Activated B cell treated with CpG ODN at 0.5 μM for 24 hours (primary cell): ENCODE measurements at regions not wholly inside any gene's neighbourhood (a gene's known extent, or its start where the extent isn't known, plus 50 kb on each side); places are given as distances from the start of the nearest gene placed in this dataset.
"Not testable (repeated sequence)": the region's sequence is repeated elsewhere in the genome, so short reads cannot be mapped to it uniquely, and the experiment has no call there.

Experiments
- ATAC-seq: fragments of 200-7000 bp; cut with Tn5 transposase; one replicate; pipeline ENCODE4 v1.10.0; 2021; ENCODE audit warnings: low read depth, mild to moderate bottlenecking, moderate library complexity
- CTCF ChIA-PET: fragments of 350-600 bp; sonication (Branson Sonifier 250); formaldehyde crosslinking; loops from one replicate; lab custom pipeline; 2021; ENCODE audit warnings: antibody characterized with exemption; lab: Charles Lee
- POLR2A ChIA-PET: fragments of 350-600 bp; sonication (Branson Sonifier 250); formaldehyde crosslinking; loops from one replicate; lab custom pipeline; 2021; ENCODE audit warnings: antibody characterized with exemption; lab: Charles Lee
- DNase-seq: peaks from one replicate; pipeline ENCODE4 v3.0.0; 2022
- H3K27ac Mint-ChIP-seq: one replicate; pipeline ENCODE4 v1.8.0; 2020; ENCODE audit warnings: mixed read lengths
- H3K27me3 Mint-ChIP-seq: one replicate; pipeline ENCODE4 v1.8.0; 2021; ENCODE audit warnings: mixed read lengths
- H3K36me3 Mint-ChIP-seq: one replicate; pipeline ENCODE4 v1.8.0; 2021; ENCODE audit warnings: low read depth, mixed read lengths
- H3K4me1 Mint-ChIP-seq: one replicate; pipeline ENCODE4 v1.8.0; 2021; ENCODE audit warnings: mixed read lengths
- H3K4me3 Mint-ChIP-seq: one replicate; pipeline ENCODE4 v1.8.0; 2020; ENCODE audit warnings: mild to moderate bottlenecking, mixed read lengths
- H3K9me3 Mint-ChIP-seq: one replicate; pipeline ENCODE4 v1.8.0; 2020; ENCODE audit warnings: mixed read lengths
- intact Hi-C: fragments of 100-400 bp; cut with micrococcal nuclease; formaldehyde crosslinking; loops from one replicate; pipeline ENCODE4 v1.15.1; 2024
- TF ChIP-seq, protein P1 (sequence below): fragments of 200-600 bp; IDR thresholded peaks from one replicate; pipeline ENCODE4 v1.8.0; 2022; ENCODE audit warnings: antibody characterized with exemption, mild to moderate bottlenecking

GRCh38 chr16:65572156-65572555 is 450.3 kb upstream of the CDH11 start:
- CTCF ChIA-PET = no interaction called here
- TF ChIP-seq, protein P1, sequence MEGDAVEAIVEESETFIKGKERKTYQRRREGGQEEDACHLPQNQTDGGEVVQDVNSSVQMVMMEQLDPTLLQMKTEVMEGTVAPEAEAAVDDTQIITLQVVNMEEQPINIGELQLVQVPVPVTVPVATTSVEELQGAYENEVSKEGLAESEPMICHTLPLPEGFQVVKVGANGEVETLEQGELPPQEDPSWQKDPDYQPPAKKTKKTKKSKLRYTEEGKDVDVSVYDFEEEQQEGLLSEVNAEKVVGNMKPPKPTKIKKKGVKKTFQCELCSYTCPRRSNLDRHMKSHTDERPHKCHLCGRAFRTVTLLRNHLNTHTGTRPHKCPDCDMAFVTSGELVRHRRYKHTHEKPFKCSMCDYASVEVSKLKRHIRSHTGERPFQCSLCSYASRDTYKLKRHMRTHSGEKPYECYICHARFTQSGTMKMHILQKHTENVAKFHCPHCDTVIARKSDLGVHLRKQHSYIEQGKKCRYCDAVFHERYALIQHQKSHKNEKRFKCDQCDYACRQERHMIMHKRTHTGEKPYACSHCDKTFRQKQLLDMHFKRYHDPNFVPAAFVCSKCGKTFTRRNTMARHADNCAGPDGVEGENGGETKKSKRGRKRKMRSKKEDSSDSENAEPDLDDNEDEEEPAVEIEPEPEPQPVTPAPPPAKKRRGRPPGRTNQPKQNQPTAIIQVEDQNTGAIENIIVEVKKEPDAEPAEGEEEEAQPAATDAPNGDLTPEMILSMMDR = no peak
- Mint-ChIP-seq H3K9me3 (peaks cover 9% of the 10 kb centered on the region), H3K36me3 (no peaks in the 10 kb centered on the region), H3K4me1 (no peaks in the 10 kb centered on the region), H3K27me3 (no peaks in the 10 kb centered on the region), H3K4me3 (no peak overlapping the region), H3K27ac (no peak overlapping the region)
- POLR2A ChIA-PET = no interaction called here
- ATAC-seq = no peak
- intact Hi-C loops = no loop called here
- DNase-seq = no peak

GRCh38 chr16:65570261-65570660 is 448.4 kb upstream of the CDH11 start:
- Mint-ChIP-seq H3K36me3 (no peaks in the 10 kb centered on the region), H3K4me3 (no peak overlapping the region), H3K4me1 (no peaks in the 10 kb centered on the region), H3K27ac (no peak overlapping the region), H3K9me3 (peaks cover 9% of the 10 kb centered on the region), H3K27me3 (no peaks in the 10 kb centered on the region)
- POLR2A ChIA-PET = no interaction called here
- TF ChIP-seq, protein P1 = no peak
- ATAC-seq (no peak), DNase-seq (no peak)
- intact Hi-C loops = no loop called here
- CTCF ChIA-PET = no interaction called here

DNA sequence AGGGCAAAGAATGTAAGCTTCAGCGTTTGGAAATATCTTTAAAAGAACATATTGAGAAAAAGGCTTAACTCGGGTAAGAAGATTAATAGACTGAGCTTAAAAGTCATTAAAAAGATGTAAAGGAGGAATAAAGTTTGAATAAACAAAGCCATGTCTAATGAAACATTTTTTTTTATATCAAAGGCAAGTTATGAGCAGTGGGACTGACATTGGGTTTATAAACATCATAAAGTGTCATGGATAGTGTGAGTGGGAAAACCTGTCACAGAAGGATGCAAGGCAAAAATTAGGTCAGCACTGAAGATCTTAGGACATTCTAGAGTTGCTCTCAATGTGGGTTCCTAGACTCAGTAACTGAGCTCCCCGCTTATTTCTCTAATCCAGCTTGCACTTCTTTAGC is 438.0 kb upstream of the CDH11 start:
- no peak overlapping the region for H3K27ac Mint-ChIP-seq
- intact Hi-C loops = no loop called here
- peaks cover 9% of the 10 kb centered on the region for H3K9me3 Mint-ChIP-seq
- POLR2A ChIA-PET = no interaction called here
- no peaks in the 10 kb centered on the region for H3K27me3 Mint-ChIP-seq
- ATAC-seq (no peak), DNase-seq (no peak)
- no peak overlapping the region for H3K4me3 Mint-ChIP-seq
- H3K4me1 Mint-ChIP-seq = no peaks in the 10 kb centered on the region
- CTCF ChIA-PET = no interaction called here
- TF ChIP-seq, protein P1 = no peak
- H3K36me3 Mint-ChIP-seq = no peaks in the 10 kb centered on the region

DNA sequence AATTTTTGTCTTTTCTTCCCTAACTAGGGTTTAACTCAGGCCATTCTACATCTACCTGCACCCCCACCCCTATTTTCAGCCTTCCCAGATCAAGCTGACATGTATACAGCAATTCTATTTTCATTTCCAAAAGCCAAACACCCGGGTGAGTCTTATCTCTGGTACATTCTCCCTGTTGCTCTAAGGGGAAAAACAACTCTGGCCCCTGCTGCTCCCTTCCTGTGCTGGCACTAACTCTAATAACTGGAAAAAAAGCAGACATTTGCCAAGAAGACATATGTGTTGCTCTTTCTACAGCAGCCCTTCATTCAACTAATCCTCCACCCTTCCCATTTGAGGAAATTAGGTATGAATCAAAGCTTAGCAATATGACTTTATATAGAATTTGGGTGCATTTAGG is 427.8 kb upstream of the CDH11 start:
- H3K4me1 Mint-ChIP-seq, POLR2A ChIA-PET, DNase-seq: not testable (repeated sequence)

DNA sequence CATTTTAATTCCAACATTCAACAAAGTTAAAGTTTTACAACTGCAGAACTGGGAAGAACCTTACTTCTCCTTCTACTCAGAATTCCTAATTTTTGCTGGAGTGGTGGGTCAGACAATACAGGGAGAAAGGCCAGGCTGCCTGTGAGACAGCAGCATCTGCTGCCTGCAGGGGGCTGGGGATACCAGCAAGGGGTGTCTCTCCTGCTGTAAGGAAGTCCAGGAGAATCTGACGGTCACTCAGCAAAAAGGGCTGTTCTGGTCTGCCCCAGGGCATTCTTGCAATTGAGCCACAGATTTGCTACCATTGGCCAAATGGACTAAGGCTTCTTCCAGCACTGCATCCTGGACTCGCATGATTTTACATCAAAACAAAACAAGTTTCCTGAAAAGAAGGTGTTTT is 426.6 kb upstream of the CDH11 start:
- Mint-ChIP-seq H3K4me3 (no peak overlapping the region), H3K27ac (no peak overlapping the region), H3K4me1 (no peaks in the 10 kb centered on the region), H3K36me3 (no peaks in the 10 kb centered on the region), H3K9me3 (peaks cover 5% of the 10 kb centered on the region), H3K27me3 (no peaks in the 10 kb centered on the region)
- intact Hi-C loops = no loop called here
- TF ChIP-seq, protein P1 = no peak
- CTCF ChIA-PET = no interaction called here
- POLR2A ChIA-PET = no interaction called here
- DNase-seq (no peak), ATAC-seq (no peak)

More for the DNA sequence above, 427.8 kb upstream of the CDH11 start:
- ATAC-seq, H3K27ac Mint-ChIP-seq, H3K9me3 Mint-ChIP-seq, H3K4me3 Mint-ChIP-seq, H3K36me3 Mint-ChIP-seq, H3K27me3 Mint-ChIP-seq, intact Hi-C loops, CTCF ChIA-PET: not testable (repeated sequence)

- Mint-ChIP-seq H3K4me3 (no peak overlapping the region), H3K9me3 (peaks cover 4% of the 10 kb centered on the region), H3K36me3 (no peaks in the 10 kb centered on the region), H3K27ac (no peak overlapping the region), H3K27me3 (no peaks in the 10 kb centered on the region), H3K4me1 (no peaks in the 10 kb centered on the region)
- TF ChIP-seq, protein P1 = no peak
- ChIA-PET CTCF (no interaction called here), POLR2A (no interaction called here)
- intact Hi-C loops = no loop called here
- DNase-seq (no peak), ATAC-seq (no peak)
These were observed 426.0 kb upstream of the CDH11 start for GRCh38 chr16:65547772-65548446.
